ENCODE measurements at regions not wholly inside any gene's neighbourhood (a gene's known extent, or its start where the extent isn't known, plus 50 kb on each side); places are given as distances from the start of the nearest gene placed in this dataset.

DNA sequence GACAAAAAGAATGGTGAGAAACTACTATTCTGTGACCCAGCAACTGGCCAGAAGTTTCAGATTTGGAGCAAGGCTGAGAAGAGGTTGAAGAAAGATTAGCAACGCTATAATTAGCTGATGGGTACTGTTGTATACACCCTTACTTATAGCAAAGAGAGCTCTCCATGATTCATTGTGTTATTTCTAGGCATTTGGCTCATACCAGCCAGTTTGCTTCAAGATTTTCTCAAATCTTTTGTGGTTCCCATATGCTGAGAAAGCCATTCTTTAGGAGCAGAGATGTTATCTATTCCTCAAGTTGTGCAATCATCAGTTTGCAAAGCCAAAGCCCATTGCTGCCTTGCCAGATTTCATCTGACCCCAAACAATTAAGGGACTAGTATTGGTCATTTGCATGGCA is 179.4 kb downstream of the ETS1 start:
- ATAC-seq (no peak), DNase-seq (no peak)
- peaks cover 21 to 92% (median 75%) of the 10 kb centered on the region in 7 donors for H3K4me1 Mint-ChIP-seq
- H3K27me3 Mint-ChIP-seq, result peaks cover 0 to 5% (median 0%) of the 10 kb centered on the region in 5 donors
- H3K27ac ChIP-seq (ENCODE audit: low read depth, low read length), result no peak overlapping the region
- no peaks in the 10 kb centered on the region for H3K27me3 ChIP-seq (ENCODE audit: control insufficient read depth in 2 of 2, insufficient read depth in 2 of 2, low read length in 2 of 2)
- H3K27ac Mint-ChIP-seq, result peak overlapping the region in 3 of 9 donors; percentile 3 to 88 (median 14)
- CTCF ChIA-PET, result no interaction called here
- H3K4me3 Mint-ChIP-seq, result no peak overlapping the region
- no peak overlapping the region for H3K4me3 ChIP-seq (ENCODE audit: low read length)
- H3K36me3 Mint-ChIP-seq, result peaks cover 0 to 8% (median 0%) of the 10 kb centered on the region in 5 donors
- POLR2A ChIA-PET, result interaction anchor here (0.7 to 4.3 kb wide), 3 partner anchors 11 to 118 kb away, joined by 3 to 28 read pairs (median 4); no protein-coding TSS in a partner anchor
- peaks cover 0 to 17% of the 10 kb centered on the region in 2 donors for H3K4me1 ChIP-seq (ENCODE audit: control insufficient read depth in 2 of 2, insufficient read depth in 2 of 2, low read length in 2 of 2)
- intact Hi-C loops (cut with micrococcal nuclease), result no loop called here
- H3K9me3 Mint-ChIP-seq, result peaks cover 0 to 2% (median 0%) of the 10 kb centered on the region in 11 donors
- H3K9me3 ChIP-seq (ENCODE audit: control insufficient read depth in 2 of 3, low read length in 3 of 3), result no peaks in the 10 kb centered on the region
- no peaks in the 10 kb centered on the region for H3K36me3 ChIP-seq (ENCODE audit: control insufficient read depth in 2 of 3, insufficient read depth in 3 of 3, low read length in 3 of 3)

DNA sequence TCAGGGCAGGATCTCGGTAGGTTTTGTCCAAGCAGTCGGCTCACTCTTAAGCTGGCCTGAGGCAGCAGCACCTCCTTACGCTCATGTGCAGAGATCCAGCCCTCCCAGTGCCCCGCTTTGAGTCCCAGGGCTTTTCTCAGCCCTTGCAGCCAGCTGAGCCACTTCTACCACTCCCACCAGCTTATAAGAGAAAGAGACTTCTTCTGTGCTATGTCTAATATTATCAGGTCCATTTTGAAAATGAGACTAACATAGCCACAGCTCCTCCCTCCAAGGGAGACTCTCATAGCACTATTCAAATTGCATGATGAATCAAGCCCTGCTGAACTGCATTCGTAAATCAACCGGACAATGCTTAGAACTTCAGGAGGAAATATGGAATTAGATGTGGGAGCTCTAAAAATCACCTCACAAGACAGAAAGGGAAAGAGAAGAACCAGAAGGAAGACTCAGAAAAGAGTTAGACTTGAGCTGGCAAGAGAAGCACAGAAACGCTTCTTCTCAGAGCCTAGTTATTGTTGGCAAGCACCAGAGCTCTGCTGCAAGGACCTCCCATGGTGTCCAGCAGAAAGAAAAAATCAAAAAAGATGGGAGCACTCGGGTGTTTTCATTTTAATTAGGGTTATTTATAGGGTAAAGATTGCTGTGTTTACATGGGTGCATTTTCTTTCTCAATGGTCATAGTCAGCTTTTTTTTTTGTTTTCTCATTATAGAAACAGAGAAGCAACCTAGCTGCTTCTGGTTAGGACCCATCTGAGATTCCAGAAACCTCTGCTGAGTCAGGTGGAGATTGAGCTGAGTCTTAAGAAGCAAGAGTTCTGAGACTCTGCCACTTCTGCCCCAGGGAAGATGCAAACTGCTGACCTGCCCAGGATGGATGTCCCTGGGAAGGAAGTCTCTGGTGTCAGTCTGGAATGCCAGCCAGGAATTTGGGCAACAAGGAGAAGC is 181.4 kb downstream of the ETS1 start:
- Mint-ChIP-seq H3K27me3 (peaks cover 0 to 5% (median 0%) of the 10 kb centered on the region in 5 donors), H3K27ac (peak overlapping the region in 4 of 9 donors; percentile 24 to 43 (median 32)), H3K36me3 (peaks cover 0 to 6% (median 0%) of the 10 kb centered on the region in 5 donors), H3K4me1 (peaks cover 9 to 88% (median 62%) of the 10 kb centered on the region in 7 donors), H3K4me3 (no peak overlapping the region), H3K9me3 (peaks cover 0 to under 1% (median 0%) of the 10 kb centered on the region in 11 donors)
- no peaks in the 10 kb centered on the region for H3K4me1 ChIP-seq (ENCODE audit: control insufficient read depth in 2 of 2, insufficient read depth in 2 of 2, low read length in 2 of 2)
- H3K9me3 ChIP-seq (ENCODE audit: control insufficient read depth in 2 of 3, low read length in 3 of 3), result no peaks in the 10 kb centered on the region
- H3K36me3 ChIP-seq (ENCODE audit: control insufficient read depth in 2 of 3, insufficient read depth in 3 of 3, low read length in 3 of 3), result no peaks in the 10 kb centered on the region
- intact Hi-C loops (cut with micrococcal nuclease), result no loop called here
- CTCF ChIA-PET, result no interaction called here
- no peaks in the 10 kb centered on the region for H3K27me3 ChIP-seq (ENCODE audit: control insufficient read depth in 2 of 2, insufficient read depth in 2 of 2, low read length in 2 of 2)
- H3K27ac ChIP-seq (ENCODE audit: low read depth, low read length), result no peak overlapping the region
- no peak for DNase-seq
- POLR2A ChIA-PET, result interaction anchor here (0.6 to 4.3 kb wide), 5 partner anchors 12 to 83 kb away, joined by 3 to 28 read pairs (median 3); no protein-coding TSS in a partner anchor
- no peak for ATAC-seq
- H3K4me3 ChIP-seq (ENCODE audit: low read length), result no peak overlapping the region

DNA sequence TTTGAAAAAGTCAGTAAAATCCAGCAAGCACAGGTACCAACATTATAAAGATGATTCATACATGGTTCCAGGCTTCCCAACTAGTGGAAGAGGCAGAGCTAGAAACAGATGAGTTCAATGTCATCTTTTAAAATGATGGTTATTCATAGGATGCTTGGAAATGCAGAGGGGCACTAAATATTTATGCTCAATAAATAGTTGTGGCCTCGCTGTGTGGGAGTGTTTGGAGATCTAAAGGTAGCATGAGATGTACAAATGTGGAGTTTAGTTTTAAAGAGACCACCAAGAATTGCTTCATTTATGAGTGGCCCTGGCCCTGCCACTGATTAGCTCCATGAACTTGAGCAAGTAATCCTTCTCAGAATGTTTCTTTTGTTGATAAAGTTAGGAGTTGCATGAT is 182.2 kb downstream of the ETS1 start:
- Histone ChIP-seq H3K27ac (ENCODE audit: low read depth, low read length) (no peak overlapping the region), H3K27me3 (ENCODE audit: control insufficient read depth in 2 of 2, insufficient read depth in 2 of 2, low read length in 2 of 2) (no peaks in the 10 kb centered on the region), H3K4me3 (ENCODE audit: low read length) (no peak overlapping the region), H3K9me3 (ENCODE audit: control insufficient read depth in 2 of 3, low read length in 3 of 3) (no peaks in the 10 kb centered on the region), H3K36me3 (ENCODE audit: control insufficient read depth in 2 of 3, insufficient read depth in 3 of 3, low read length in 3 of 3) (no peaks in the 10 kb centered on the region), H3K4me1 (ENCODE audit: control insufficient read depth in 2 of 2, insufficient read depth in 2 of 2, low read length in 2 of 2) (no peaks in the 10 kb centered on the region)
- H3K4me1 Mint-ChIP-seq, result peaks cover 9 to 79% (median 57%) of the 10 kb centered on the region in 7 donors
- intact Hi-C loops (cut with micrococcal nuclease), result no loop called here
- H3K27ac Mint-ChIP-seq, result peak overlapping the region in 1 of 9 donors; percentile 5
- peaks cover 0 to 5% (median 0%) of the 10 kb centered on the region in 5 donors for H3K27me3 Mint-ChIP-seq
- no peak for DNase-seq
- H3K36me3 Mint-ChIP-seq, result peaks cover 0 to 5% (median 0%) of the 10 kb centered on the region in 5 donors
- no peak for ATAC-seq
- no peak overlapping the region for H3K4me3 Mint-ChIP-seq
- H3K9me3 Mint-ChIP-seq, result no peaks in the 10 kb centered on the region
- ChIA-PET CTCF (no interaction called here), POLR2A (interaction anchor here (0.6 to 1.7 kb wide), 2 partner anchors 24 to 44 kb away, joined by 3 read pairs; no protein-coding TSS in a partner anchor)

DNA sequence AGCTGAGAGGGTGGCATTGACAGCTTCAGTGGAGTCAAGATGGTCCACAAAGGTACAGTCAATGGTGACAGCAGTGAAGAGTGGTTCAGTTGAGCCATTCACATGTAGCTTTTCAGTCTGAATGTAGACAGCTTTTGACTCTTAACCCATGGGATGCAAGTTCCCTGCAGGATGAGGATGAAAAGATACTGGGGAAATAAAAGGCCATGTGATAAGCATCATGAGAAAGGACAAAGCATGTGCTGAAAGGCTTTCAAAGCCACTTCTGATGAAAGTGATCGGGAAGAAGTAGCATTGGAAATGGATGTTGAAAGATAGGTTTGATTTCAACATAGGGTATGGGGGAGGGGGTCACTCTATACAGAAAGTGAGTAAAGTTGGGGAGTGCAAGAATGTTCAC is 182.9 kb downstream of the ETS1 start:
- peak overlapping the region in 3 of 9 donors; percentile 17 to 37 (median 30) for H3K27ac Mint-ChIP-seq
- DNase-seq, result no peak
- CTCF ChIA-PET, result no interaction called here

DNA sequence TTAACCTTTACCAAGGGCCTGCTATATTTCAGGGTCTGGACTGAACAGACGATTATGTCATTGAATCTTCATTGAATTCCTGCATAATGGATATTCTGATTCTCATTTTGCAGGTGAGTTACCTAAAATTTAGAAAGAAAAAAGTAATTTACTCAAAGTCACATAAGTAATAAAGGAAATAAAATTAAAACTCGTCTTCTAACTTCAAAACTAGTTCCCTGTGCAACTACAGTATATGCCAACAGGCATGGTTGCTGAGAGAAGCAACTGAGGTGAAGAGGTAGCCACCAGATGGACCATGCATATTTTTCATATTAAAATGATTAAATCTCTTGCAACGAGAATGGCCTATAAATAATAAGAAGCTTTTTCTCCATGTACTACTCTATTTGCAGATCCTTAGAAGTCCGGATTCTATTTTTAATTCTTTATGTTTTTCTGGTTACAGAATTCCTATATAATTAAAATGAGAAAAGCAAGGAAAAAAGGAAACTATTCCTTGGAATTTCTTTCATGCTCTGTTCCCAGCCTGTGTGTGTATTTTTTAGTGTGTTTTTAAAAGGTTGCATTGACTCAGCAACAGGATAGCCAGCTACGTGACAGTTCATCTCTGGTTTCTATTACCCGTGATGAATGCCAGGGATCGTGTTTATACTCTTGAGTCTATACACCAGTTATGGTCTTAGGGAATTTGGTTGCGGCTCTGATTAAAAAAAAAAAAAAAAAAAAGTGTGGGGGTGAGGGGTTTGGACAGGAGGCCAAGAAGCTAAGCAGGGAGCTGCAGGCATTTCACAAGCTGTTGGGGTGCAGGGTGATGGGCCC is 186.8 kb downstream of the ETS1 start:
- POLR2A ChIA-PET, result interaction anchor here (0.5 to 4.4 kb wide), 6 partner anchors 8 to 79 kb away, joined by 3 to 20 read pairs (median 4); no protein-coding TSS in a partner anchor
- peak overlapping the region in 2 of 9 donors; percentile 8 to 34 for H3K27ac Mint-ChIP-seq

More for the DNA sequence above, 182.9 kb downstream of the ETS1 start:
- Histone ChIP-seq H3K9me3 (ENCODE audit: control insufficient read depth in 2 of 3, low read length in 3 of 3) (no peaks in the 10 kb centered on the region), H3K36me3 (ENCODE audit: control insufficient read depth in 2 of 3, insufficient read depth in 3 of 3, low read length in 3 of 3) (no peaks in the 10 kb centered on the region), H3K4me1 (ENCODE audit: control insufficient read depth in 2 of 2, insufficient read depth in 2 of 2, low read length in 2 of 2) (no peaks in the 10 kb centered on the region), H3K27ac (ENCODE audit: low read depth, low read length) (no peak overlapping the region), H3K4me3 (ENCODE audit: low read length) (no peak overlapping the region), H3K27me3 (ENCODE audit: control insufficient read depth in 2 of 2, insufficient read depth in 2 of 2, low read length in 2 of 2) (no peaks in the 10 kb centered on the region)
- Mint-ChIP-seq H3K4me1 (peaks cover 10 to 79% (median 54%) of the 10 kb centered on the region in 7 donors), H3K36me3 (peaks cover 0 to 3% (median 0%) of the 10 kb centered on the region in 5 donors), H3K27me3 (peaks cover 0 to 5% (median 0%) of the 10 kb centered on the region in 5 donors), H3K4me3 (no peak overlapping the region), H3K9me3 (no peaks in the 10 kb centered on the region)
- ATAC-seq, result no peak
- POLR2A ChIA-PET, result no interaction called here
- intact Hi-C loops (cut with micrococcal nuclease), result no loop called here

More for the DNA sequence above, 186.8 kb downstream of the ETS1 start:
- H3K27me3 ChIP-seq (ENCODE audit: control insufficient read depth in 2 of 2, insufficient read depth in 2 of 2, low read length in 2 of 2), result no peaks in the 10 kb centered on the region
- ATAC-seq (no peak), DNase-seq (no peak)
- no peak overlapping the region for H3K27ac ChIP-seq (ENCODE audit: low read depth, low read length)
- peaks cover 0 to 9% of the 10 kb centered on the region in 2 donors for H3K4me1 ChIP-seq (ENCODE audit: control insufficient read depth in 2 of 2, insufficient read depth in 2 of 2, low read length in 2 of 2)
- Mint-ChIP-seq H3K4me3 (no peak overlapping the region), H3K36me3 (peaks cover 0 to under 1% (median 0%) of the 10 kb centered on the region in 5 donors), H3K9me3 (peaks cover 0 to 3% (median 0%) of the 10 kb centered on the region in 11 donors), H3K27me3 (peaks cover 0 to 5% (median 0%) of the 10 kb centered on the region in 5 donors), H3K4me1 (peaks cover 5 to 58% (median 39%) of the 10 kb centered on the region in 7 donors)
- H3K9me3 ChIP-seq (ENCODE audit: control insufficient read depth in 2 of 3, low read length in 3 of 3), result no peaks in the 10 kb centered on the region
- CTCF ChIA-PET, result interaction anchor here (0.7 kb wide), 1 partner anchor 104 kb away, joined by 5 read pairs; no protein-coding TSS in a partner anchor
- H3K36me3 ChIP-seq (ENCODE audit: control insufficient read depth in 2 of 3, insufficient read depth in 3 of 3, low read length in 3 of 3), result no peaks in the 10 kb centered on the region
- H3K4me3 ChIP-seq (ENCODE audit: low read length), result no peak overlapping the region
- intact Hi-C loops (cut with micrococcal nuclease), result no loop called here

Data from naive thymus-derived CD4-positive, alpha-beta T cell (primary cell).